Thymus (tissue), 11 donors: ENCODE measurements at regions not wholly inside any gene's neighbourhood (a gene's known extent, or its start where the extent isn't known, plus 50 kb on each side); places are given as distances from the start of the nearest gene placed in this dataset.

Source experiments
- DNase-seq, 9 donors: peaks; one replicate each; pipeline ENCODE4 v3.0.0-alpha.2; 2013; ENCODE audit warnings: low spot score in 9 of 9, low read depth in 6 of 9, missing footprints in 1 of 9
- H3K27ac ChIP-seq, 2 donors: one replicate each; pipeline ENCODE4 v1.5.1; 2013; ENCODE audit warnings: control low read depth in 1 of 2, low read depth in 1 of 2, low read length in 1 of 2, mild to moderate bottlenecking in 1 of 2, moderate library complexity in 1 of 2
- H3K27me3 ChIP-seq, 2 donors: one replicate each; pipeline ENCODE4 v1.5.1; 2013; ENCODE audit warnings: low read length in 1 of 2; ENCODE audit not compliant: control insufficient read depth in 2 of 2, insufficient read depth in 1 of 2
- H3K36me3 ChIP-seq, 2 donors: one replicate each; pipeline ENCODE4 v1.5.1; 2013; ENCODE audit warnings: low read length in 1 of 2, mild to moderate bottlenecking in 1 of 2, moderate library complexity in 1 of 2; ENCODE audit not compliant: control insufficient read depth in 2 of 2, insufficient read depth in 2 of 2
- H3K4me1 ChIP-seq, 2 donors: one replicate each; pipeline ENCODE4 v1.5.1; 2013; ENCODE audit warnings: low read length in 2 of 2; ENCODE audit not compliant: control insufficient read depth in 2 of 2, insufficient read depth in 2 of 2
- H3K4me3 ChIP-seq, 2 donors: one replicate each; pipeline ENCODE4 v1.5.1; 2013; ENCODE audit warnings: low read length in 2 of 2, control low read depth in 1 of 2, mild to moderate bottlenecking in 1 of 2
- H3K9me3 ChIP-seq, 2 donors: one replicate each; pipeline ENCODE4 v1.5.1; 2013; ENCODE audit warnings: low read length in 1 of 2, mild to moderate bottlenecking in 1 of 2; ENCODE audit not compliant: control insufficient read depth in 2 of 2, insufficient read depth in 1 of 2
- WGBS: extraction: QIAGEN DNeasy Blood & Tissue Kit; methylation state at CpG from one replicate; pipeline ENCODE4 v1.1.7; 2013; 5-methylcytosine and 5-hydroxymethylcytosine counted together
- donor health status: healthy.

GRCh38 chr3:78281381-78281780 is 1241.5 kb downstream of the ROBO2 start:
- 94% methylated on average over 6 of the region's 6 CpGs for WGBS

DNA sequence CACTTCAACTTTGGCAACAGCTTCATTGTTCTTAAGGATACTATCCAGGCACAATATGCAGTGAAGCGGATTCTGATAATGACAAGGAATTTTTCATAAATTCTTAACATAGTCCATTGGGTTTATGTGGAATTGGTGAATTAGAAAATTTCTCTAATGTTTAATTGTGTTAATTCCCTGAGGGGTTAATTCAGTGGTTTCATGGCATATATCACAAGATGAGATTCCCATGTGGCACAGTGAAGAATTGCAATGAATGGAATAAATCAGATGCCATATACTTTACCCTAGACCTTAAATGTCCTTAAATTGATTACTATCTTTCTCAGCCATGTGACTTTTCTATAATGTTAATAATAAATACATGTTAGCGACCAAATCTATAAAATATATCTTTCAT is 1244.1 kb downstream of the ROBO2 start:
- Histone ChIP-seq H3K9me3 (no peaks in the 10 kb centered on the region), H3K27me3 (no peaks in the 10 kb centered on the region), H3K4me1 (no peaks in the 10 kb centered on the region), H3K36me3 (no peaks in the 10 kb centered on the region), H3K27ac (no peak overlapping the region), H3K4me3 (no peak overlapping the region)
- DNase-seq, result no peak
- WGBS, result 91% methylated on average over 2 of the region's 2 CpGs

More at GRCh38 chr3:78281381-78281780, 1241.5 kb downstream of the ROBO2 start:
- Histone ChIP-seq H3K4me1 (no peaks in the 10 kb centered on the region), H3K9me3 (no peaks in the 10 kb centered on the region), H3K36me3 (no peaks in the 10 kb centered on the region), H3K27ac (no peak overlapping the region), H3K27me3 (no peaks in the 10 kb centered on the region), H3K4me3 (no peak overlapping the region)
- DNase-seq, result no peak

GRCh38 chr3:78285032-78285728 is 1245.3 kb downstream of the ROBO2 start:
- WGBS, result 60% methylated on average over 6 of the region's 6 CpGs
- DNase-seq, result no peak
- Histone ChIP-seq H3K4me3 (no peak overlapping the region), H3K9me3 (no peaks in the 10 kb centered on the region), H3K4me1 (no peaks in the 10 kb centered on the region), H3K27me3 (no peaks in the 10 kb centered on the region), H3K27ac (no peak overlapping the region), H3K36me3 (no peaks in the 10 kb centered on the region)

DNA sequence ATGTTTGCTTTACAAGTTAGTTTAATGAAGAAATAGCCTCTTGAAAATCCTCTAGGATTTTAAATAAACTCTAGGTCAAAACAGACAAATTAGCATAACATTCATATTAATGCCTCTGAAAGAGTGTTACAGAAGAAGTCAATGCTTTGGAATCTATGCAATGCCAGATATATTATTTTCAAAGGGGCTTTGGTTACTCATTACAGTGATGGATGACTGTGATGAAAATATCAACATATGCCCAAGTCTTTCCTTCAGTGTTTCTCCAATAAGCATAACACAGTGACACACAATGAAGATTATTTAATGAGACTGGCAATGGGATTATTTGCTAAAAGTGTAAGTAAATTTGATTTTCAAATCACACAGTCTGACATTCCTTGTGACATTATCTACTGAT is 1247.2 kb downstream of the ROBO2 start:
- DNase-seq, result no peak
- H3K9me3 ChIP-seq, result no peaks in the 10 kb centered on the region
- H3K4me1 ChIP-seq, result no peaks in the 10 kb centered on the region
- no peak overlapping the region for H3K4me3 ChIP-seq
- no peaks in the 10 kb centered on the region for H3K27me3 ChIP-seq
- H3K27ac ChIP-seq, result no peak overlapping the region
- H3K36me3 ChIP-seq, result no peaks in the 10 kb centered on the region

- Histone ChIP-seq H3K27ac (no peak overlapping the region), H3K4me1 (no peaks in the 10 kb centered on the region), H3K9me3 (no peaks in the 10 kb centered on the region), H3K27me3 (no peaks in the 10 kb centered on the region), H3K36me3 (no peaks in the 10 kb centered on the region), H3K4me3 (no peak overlapping the region)
- DNase-seq, result no peak
- 87% methylated on average over 3 of the region's 3 CpGs for WGBS
Measured at GRCh38 chr3:78293284-78293683, 1253.4 kb downstream of the ROBO2 start.

DNA sequence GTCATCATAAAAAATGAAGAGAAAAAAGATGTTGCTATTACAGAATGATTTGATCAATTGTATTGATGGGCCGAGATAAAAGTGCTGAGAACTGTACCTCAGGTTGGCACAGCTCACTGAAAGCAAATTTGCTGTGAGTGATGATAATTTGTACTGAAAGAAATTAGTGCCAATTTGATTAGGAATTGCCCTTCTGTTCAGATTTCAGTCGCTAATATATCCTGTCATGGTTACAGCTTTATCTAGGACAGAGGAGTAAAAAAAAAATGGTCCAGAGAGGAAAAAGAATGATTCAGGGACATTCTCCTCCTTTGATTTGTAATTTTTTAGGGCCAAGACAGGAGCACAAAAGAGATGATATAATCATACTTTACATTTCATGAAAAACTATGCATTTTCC is 1264.2 kb downstream of the ROBO2 start:
- peaks cover 0 to 3% of the 10 kb centered on the region in 2 donors for H3K9me3 ChIP-seq
- no peaks in the 10 kb centered on the region for H3K27me3 ChIP-seq
- no peak overlapping the region for H3K4me3 ChIP-seq
- WGBS, result 96% methylated on average over 2 of the region's 2 CpGs
- no peak overlapping the region for H3K27ac ChIP-seq
- no peaks in the 10 kb centered on the region for H3K36me3 ChIP-seq
- H3K4me1 ChIP-seq, result no peaks in the 10 kb centered on the region
- DNase-seq, result no peak

- 92% methylated on average over 2 of the region's 2 CpGs for WGBS
- no peak for DNase-seq
- no peak overlapping the region for H3K27ac ChIP-seq
- H3K4me1 ChIP-seq, result no peaks in the 10 kb centered on the region
- H3K4me3 ChIP-seq, result no peak overlapping the region
- H3K27me3 ChIP-seq, result no peaks in the 10 kb centered on the region
- no peaks in the 10 kb centered on the region for H3K9me3 ChIP-seq
- no peaks in the 10 kb centered on the region for H3K36me3 ChIP-seq
Measured at GRCh38 chr3:78312851-78313250, 1273.0 kb downstream of the ROBO2 start.

DNA sequence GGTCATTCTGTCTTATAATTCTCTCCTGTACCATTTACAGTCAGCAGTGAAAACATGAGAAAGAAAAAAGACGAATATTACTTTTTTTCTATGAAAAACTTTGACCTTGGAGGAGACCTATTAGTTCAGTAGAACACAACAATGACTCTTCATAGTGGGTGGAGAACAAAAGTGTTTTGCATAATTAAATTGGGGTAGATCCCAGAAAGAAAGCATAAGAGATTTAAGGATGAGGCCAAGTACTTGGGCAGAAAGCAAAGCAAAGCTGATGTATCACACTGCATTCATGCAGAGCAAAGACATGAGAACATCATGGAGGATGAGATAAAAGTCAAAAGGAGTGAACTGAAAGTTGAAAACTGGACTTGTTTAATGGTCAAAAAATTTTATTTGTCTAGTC is 1273.4 kb downstream of the ROBO2 start:
- no peaks in the 10 kb centered on the region for H3K36me3 ChIP-seq
- no peaks in the 10 kb centered on the region for H3K27me3 ChIP-seq
- H3K9me3 ChIP-seq, result no peaks in the 10 kb centered on the region
- no peak for DNase-seq
- WGBS, result 96% methylated on average over 1 of the region's 1 CpG
- no peaks in the 10 kb centered on the region for H3K4me1 ChIP-seq
- H3K4me3 ChIP-seq, result no peak overlapping the region
- H3K27ac ChIP-seq, result no peak overlapping the region

DNA sequence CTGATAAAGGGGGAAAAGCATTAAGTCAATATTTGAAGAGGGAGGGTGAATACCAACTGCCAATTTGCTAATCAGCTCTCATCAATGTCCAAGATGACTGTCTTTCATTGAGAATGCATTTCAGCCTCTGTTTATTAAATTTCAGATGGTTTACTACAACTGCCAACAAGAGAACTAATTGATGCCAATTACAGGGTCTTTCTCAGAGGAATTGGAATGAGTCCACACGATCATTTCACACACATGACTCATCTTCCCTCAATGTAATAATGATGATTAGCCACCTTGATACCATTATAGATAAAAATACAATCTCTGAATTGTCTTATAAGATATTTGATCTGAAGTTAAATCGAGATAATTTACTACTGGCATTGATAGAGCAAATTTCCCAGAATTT is 1274.4 kb downstream of the ROBO2 start:
- DNase-seq, result no peak
- Histone ChIP-seq H3K9me3 (no peaks in the 10 kb centered on the region), H3K4me1 (no peaks in the 10 kb centered on the region), H3K36me3 (no peaks in the 10 kb centered on the region), H3K27me3 (no peaks in the 10 kb centered on the region), H3K27ac (no peak overlapping the region), H3K4me3 (no peak overlapping the region)
- 83% methylated on average over 2 of the region's 2 CpGs for WGBS

DNA sequence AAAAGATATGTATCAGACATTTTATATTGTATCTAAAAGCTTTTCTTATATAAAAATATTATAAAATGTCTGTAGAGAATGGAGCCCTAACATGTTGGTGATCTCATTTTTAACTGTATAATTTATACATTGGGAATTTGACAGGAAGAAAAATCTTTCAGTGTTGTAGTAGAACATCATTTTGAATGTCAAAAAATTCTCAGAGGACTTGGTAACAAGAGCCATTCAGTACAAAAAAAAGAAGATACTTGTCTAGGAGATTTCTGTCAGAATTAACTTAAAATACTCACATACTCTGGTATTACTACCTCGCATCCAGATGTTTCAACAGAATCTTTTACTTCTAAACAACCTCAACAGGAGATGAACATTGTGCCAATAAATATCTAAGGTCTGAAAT is 1277.9 kb downstream of the ROBO2 start:
- Histone ChIP-seq H3K4me3 (no peak overlapping the region), H3K36me3 (no peaks in the 10 kb centered on the region), H3K27me3 (no peaks in the 10 kb centered on the region), H3K4me1 (no peaks in the 10 kb centered on the region), H3K9me3 (no peaks in the 10 kb centered on the region), H3K27ac (no peak overlapping the region)
- WGBS, result 88% methylated on average over 1 of the region's 1 CpG
- DNase-seq, result no peak
